ENCODE measurements at regions not wholly inside any gene's neighbourhood (a gene's known extent, or its start where the extent isn't known, plus 50 kb on each side); places are given as distances from the start of the nearest gene placed in this dataset.

DNA sequence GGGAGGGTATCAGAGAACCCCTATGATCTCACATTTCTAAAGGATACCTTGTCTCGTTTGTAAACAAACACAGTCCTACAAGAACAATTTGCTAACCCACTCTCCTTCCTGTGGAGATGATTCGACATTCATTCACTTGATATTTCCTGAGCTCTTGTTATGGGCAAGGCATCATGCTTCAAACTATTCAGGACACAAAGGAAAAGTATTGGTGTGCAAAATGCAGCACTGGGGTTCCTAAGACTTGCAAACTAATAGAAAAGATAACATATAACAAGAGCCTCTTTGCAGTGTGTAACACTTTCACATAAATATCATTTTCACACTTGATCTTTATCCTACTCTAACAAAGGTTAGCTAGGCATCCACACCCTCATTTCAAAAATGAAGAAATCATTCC lies 211.5 kb upstream of the BLID start:
- H3K4me3 ChIP-seq: no peak overlapping the region
- no peaks in the 10 kb centered on the region for H3K27me3 ChIP-seq (ENCODE audit: control insufficient read depth in 2 of 2, insufficient read depth in 2 of 2, low read length in 2 of 2)
- no peaks in the 10 kb centered on the region for H3K4me1 ChIP-seq (replicated peaks in 1 of 2; ENCODE audit: control insufficient read depth in 2 of 2, insufficient read depth in 2 of 2, low read length in 2 of 2)
- 0% methylated on average over 2 of the region's 2 CpGs for WGBS (ENCODE audit: insufficient coverage, low coverage, missing lambda C conversion rate)
- no peak overlapping the region for H3K27ac ChIP-seq (ENCODE audit: extremely low read depth, low read depth, low read length)
- FAIRE-seq (no peak), ATAC-seq (no peak), DNase-seq (ENCODE audit: extremely low read depth in 1 of 4, low spot score in 3 of 4) (no peak)
- no peaks in the 10 kb centered on the region for H4K20me1 ChIP-seq (replicated peaks; ENCODE audit: control insufficient read depth, insufficient read depth, low read length)
- no peak overlapping the region for H3K9ac ChIP-seq (ENCODE audit: insufficient read depth in 1 of 2, low read depth in 2 of 2, low read length in 2 of 2)
- H3K36me3 ChIP-seq (ENCODE audit: control insufficient read depth, insufficient read depth, low read length): no peaks in the 10 kb centered on the region
- no peaks in the 10 kb centered on the region for H3K9me1 ChIP-seq (ENCODE audit: control insufficient read depth, insufficient read depth, low read length)
- TF ChIP-seq ZNF586 (CRISPR knock-in tag; conservative IDR thresholded peaks at IDR 0.05): no peak
- TF ChIP-seq TOE1 (IDR thresholded peaks at IDR 0.05; ENCODE audit: borderline replicate concordance): no peak
- TF ChIP-seq TOE1 (CRISPR knock-in tag; IDR thresholded peaks at IDR 0.05; ENCODE audit: borderline replicate concordance, low read depth): no peak
- TF ChIP-seq, protein P1, sequence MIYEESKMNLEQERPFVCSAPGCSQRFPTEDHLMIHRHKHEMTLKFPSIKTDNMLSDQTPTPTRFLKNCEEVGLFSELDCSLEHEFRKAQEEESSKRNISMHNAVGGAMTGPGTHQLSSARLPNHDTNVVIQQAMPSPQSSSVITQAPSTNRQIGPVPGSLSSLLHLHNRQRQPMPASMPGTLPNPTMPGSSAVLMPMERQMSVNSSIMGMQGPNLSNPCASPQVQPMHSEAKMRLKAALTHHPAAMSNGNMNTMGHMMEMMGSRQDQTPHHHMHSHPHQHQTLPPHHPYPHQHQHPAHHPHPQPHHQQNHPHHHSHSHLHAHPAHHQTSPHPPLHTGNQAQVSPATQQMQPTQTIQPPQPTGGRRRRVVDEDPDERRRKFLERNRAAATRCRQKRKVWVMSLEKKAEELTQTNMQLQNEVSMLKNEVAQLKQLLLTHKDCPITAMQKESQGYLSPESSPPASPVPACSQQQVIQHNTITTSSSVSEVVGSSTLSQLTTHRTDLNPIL (CRISPR knock-in tag; IDR thresholded peaks at IDR 0.05): no peak
- no peak for TF ChIP-seq ETS2 (tag; IDR thresholded peaks at IDR 0.05; ENCODE audit: borderline replicate concordance, poor library complexity, severe bottlenecking)
- TF ChIP-seq HDAC2 (IDR thresholded peaks at IDR 0.05): no peak
- TF ChIP-seq ETV5 (CRISPR knock-in tag; IDR thresholded peaks at IDR 0.05; ENCODE audit: low read depth): no peak
- TF ChIP-seq STAT5A (IDR thresholded peaks at IDR 0.05; ENCODE audit: borderline replicate concordance, low read length): no peak
- TF ChIP-seq SMAD3 (CRISPR knock-in tag; conservative IDR thresholded peaks at IDR 0.05): no peak
- TF ChIP-seq RBM25 (IDR thresholded peaks at IDR 0.05; ENCODE audit: low read depth, low read length, severe bottlenecking): no peak
- H3K4me2 ChIP-seq (ENCODE audit: insufficient read depth, low read length): no peak overlapping the region
- no peaks in the 10 kb centered on the region for H3K79me2 ChIP-seq (ENCODE audit: control insufficient read depth, insufficient read depth, low read length)
- H3K9me3 ChIP-seq (replicated peaks; ENCODE audit: control insufficient read depth, insufficient read depth, low read depth, low read length): no peaks in the 10 kb centered on the region
- in situ Hi-C loops (cut with MboI): no loop called here
- intact Hi-C loops (cut with micrococcal nuclease): no loop called here
- H2AFZ ChIP-seq (ENCODE audit: low read depth, low read length): no peak overlapping the region
- ChIA-PET POLR2A (no interaction called here), CTCF (ENCODE audit: low intra/inter-chr PET ratio) (no interaction called here)
- BruUV-seq (replicated peaks): no TSS peak

Data from K562 (cell line).